UCSD-AML1 (cell line): ENCODE measurements at regions not wholly inside any gene's neighbourhood (a gene's known extent, or its start where the extent isn't known, plus 50 kb on each side); places are given as distances from the start of the nearest gene placed in this dataset.
A peak's percentile ranks its signal among the peaks of the same experiment; 100 is the strongest.

Experiments
- DNase-seq: peaks from one replicate; lab custom pipeline; 2025; ENCODE audit not compliant: unreplicated experiment; lab: John Stamatoyannopoulos, UW

DNA sequence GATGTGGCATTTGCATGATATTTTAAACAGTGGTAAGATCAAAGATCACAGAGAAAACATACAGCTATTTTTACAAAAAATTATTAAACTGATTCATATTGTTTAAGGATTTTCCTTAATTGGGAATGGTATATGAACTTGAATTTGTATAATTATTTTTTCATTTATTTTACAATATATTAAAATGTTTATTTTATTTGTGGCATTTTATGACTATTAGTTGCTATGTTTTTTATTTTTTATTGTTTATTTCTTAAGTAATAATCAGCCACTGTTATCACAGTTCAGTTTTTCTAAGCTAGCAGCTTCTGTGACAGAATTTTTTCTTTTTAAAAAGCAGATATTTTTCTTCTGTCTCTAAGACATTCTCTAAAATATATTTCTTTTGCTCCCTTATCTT lies 387.0 kb upstream of the KHDRBS2 start:
- DNase-seq, result no peak

DNA sequence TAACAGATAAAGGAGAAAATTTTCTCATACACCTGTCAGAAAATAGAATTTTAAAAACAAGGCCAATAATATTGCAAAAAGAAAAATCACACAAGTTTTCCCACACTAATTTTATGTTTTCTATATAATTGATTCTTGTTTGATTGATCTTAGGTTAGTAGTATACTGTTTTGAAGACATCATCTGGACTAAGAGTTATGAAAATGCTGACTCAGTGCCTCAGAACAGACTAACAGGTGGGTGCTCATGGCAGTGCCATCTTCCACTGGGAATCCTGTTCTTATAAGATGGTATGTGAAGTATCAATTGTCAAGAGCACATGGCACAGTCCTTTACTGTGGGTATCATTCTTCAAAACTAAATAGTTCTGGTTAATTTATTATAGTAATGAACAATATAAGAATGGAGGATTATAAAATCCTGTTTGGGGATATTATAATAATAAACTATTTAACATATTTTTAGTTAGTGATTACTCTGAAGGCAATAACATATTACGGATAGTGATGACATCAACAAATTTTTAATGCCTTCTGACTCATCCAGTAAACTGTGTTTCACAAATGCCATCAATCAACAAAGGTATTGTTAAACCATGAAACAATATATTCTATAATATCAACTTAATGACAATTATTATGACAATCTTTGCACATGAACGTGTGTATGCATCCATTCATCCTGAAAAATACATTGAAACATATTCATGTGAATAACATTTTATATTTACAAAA lies 384.6 kb upstream of the KHDRBS2 start:
- no peak for DNase-seq

DNA sequence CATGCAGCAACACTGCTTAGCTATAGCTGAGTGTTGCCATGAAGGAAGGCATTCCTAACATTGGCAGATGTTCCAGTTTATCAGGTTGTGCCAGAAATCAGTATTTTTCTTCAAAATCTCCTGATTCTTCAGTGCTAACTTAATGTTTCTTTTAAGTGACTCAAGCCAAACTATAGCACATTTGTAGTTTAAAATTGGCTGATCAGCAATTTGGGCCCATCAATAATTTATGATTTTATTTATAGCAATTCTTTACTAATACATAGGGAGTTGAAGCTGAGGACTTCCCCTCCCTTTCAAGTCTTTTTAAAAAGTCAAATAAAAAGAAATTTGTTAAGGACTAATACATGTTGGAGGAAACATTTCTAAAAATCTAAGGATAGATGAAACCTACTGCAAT lies 383.8 kb upstream of the KHDRBS2 start:
- no peak for DNase-seq

DNA sequence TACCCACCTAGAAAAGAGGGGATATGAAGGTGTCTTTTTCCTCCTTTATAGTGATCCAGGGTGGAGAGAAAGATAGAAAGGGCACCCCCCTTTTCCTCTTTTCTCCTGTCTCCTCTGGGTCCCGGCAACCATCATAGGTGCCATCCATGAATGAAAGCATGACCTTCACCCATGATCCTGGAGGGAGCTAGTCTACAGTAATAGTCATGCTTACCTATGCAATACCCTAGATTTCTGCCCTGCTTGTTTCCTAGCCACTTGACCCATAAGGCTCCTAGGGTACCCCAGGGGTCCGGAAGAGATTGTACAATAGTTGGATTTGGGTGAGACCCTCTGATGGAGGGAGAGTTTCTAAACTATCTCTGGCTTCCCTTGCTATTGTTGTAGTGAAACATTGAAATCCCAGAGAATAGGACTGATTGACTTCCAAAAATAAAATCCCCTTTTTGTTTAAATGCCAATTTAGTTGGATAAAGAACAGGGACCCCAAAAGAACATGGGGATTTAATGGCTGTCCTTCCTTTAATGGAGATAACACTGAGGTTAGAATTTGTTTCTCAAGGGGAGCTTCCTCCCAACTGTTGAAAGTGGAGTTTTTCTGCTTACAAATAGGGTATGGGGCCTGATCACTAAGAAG lies 366.8 kb upstream of the KHDRBS2 start:
- DNase-seq, result no peak

DNA sequence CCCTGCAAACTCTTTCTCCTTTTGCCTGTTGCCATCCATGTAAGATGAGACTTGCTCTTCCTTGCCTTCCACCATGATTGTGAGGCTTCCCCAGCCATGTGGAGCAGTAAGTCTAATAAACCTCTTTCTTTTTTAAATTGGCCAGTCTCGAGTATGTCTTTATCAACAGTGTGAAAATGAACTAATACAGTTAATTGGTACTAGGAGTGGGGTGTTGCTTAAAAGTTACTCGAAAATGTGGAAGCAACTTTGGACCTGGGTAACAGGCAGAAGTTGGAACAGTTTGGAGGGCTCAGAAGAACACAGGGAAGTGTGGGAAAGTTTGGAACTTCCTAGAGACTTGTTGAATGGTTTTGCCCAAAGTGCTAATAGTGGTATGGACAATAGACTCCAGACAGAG lies 359.2 kb upstream of the KHDRBS2 start:
- DNase-seq, result no peak

DNA sequence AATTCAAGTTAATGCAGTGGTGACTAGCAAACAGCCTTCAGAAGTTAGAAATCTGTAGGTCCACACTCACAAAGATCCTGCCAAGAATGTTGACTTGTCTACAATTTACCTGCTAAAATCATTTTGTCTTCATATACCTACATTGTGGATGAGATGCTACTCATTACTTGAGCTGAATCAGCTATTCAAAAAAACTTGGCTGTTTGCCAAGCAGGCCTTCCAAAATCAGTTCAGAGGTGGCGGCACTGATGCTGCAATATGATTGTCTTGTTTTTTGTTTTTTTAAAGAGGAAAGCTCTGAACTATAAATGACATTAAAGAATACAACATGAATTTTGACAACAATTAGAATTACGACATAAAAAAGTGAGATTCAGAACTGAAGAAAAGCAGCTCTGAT lies 354.7 kb upstream of the KHDRBS2 start:
- no peak for DNase-seq

DNA sequence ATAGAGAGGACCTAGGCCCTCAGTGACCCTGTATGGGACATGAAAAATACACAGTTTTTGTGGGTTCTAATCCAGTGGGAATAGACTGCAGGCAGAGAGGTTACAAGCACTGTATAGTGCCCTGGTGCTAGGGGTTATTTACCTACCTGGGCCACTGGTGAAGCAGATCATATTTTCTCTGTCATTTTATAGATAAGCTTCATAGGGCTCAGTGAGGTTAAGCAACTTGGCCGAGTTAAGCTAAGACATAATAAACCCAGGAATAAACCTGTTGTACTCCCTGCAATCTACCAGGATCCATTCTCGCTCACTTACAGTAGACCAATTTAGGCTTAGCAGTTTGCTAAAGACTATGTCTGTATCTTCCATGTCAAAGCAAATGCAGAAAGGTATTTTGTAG lies 340.6 kb upstream of the KHDRBS2 start:
- no peak for DNase-seq

DNA sequence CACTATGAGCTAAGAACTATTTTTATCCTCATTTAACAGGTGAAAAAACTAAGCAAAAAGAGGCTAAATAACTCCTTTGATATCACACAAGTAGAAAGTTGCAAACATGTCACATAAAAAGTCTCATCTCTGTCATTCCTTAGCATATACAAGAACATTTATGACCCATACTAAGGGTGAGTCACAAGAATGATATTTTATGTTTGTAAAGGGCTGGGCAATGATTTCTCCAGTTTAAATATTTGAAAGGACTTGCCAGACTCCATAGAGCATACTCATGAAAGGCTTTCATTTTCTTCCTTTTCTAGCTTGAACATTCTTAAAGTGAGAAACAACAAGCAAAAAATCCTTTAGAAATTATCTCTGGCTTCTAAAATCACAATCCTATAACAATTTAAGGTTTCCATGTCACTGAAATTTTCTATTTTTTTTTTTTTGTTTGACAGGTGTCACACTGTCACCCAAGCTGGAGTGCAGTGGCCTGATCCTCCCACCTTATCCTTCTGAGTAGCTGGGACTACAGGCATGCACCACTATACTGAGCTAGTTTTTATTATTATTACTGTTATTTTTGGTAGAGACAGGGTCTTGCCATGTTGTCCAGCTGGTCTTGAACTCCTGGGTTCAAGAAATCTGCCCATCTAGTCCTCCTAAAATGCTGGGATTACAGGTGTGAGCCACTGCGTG lies 338.0 kb upstream of the KHDRBS2 start:
- DNase-seq, result no peak

DNA sequence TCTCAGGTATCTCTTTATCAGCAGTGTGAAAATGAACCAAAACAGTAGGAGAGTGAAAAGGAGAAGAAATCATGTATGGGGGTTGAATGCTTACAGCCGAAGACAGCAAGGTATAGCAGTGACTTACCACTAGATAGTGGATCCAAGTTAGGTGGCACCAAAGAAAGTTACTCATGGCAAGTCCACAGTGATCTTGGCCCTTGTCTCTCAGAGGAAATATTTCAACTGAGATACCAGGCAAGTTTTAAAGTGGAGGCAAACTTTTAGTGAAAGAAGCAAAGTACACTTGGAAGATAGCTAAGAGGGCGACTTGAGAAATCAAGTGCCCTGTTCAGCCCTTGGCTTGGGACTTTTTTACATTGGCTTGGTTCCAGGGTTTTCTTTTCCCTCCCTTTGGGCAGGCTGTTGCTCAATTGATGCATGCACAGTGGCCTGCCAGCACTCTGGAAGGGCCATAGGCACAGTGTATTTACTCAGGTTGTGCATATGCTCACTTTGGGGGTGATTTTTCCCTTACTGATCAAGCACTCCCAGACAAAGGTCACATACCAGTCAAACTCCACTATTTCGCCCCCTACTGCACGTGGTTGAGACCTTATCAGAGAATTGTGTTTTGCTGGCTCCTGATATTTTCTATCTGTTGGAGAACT lies 329.5 kb upstream of the KHDRBS2 start:
- peak; percentile 5 for DNase-seq

DNA sequence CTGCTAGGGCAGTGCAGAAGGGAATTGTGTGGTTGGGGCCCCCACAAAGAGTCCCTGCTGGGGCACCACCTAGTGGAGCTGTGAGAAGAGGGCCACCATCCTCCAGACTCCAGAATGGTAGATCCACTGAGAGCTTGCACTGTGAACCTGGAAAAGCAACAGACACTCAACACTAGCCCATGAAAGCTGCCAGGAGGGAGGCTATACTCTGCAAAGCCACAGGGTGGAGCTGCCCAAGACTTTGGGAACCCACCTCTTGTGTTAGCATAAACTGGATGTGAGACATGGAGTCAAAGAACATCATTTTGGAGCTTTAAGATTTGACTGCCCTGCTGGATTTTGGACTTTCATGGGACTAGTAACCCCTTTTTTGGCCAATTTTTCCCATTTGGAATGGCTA lies 328.4 kb upstream of the KHDRBS2 start:
- no peak for DNase-seq

DNA sequence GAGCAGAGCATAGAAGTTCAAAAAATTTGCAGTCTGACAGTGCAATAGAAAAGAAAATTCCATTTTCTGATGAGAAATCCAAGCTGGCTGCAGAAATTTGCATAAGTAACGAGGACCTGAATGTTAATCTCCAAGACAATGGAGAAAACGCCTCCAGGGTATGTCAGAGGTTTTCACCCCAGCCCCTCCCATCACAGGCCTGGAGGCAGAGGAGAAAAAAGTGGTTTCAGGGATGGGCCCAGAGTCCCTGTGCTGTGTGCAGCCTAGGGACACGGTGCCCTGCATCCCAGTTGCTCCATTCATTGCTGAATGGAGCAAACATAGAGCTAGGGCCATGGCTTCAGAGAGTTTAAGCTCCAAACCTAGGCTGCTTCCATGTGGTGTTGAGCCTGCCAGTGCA lies 327.9 kb upstream of the KHDRBS2 start:
- no peak for DNase-seq

DNA sequence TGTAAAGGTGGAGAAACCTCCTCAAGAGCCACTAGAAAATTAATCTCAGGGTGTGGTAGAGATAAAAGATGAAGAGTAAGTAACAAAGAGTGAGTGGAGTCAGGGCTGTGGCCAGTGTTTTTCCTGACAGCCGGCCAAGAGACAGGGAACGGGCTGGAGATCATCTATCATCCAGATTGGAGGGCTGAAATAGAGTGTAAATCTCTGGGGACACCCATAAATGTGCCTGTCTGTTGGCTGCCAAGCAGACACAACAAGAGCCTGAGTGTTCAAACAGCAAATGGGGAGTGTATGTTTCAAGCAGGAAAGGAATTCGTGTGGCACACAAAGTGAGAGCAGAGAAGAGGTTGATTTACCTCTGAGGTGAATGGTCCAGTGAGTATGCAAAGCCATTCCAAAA lies 326.4 kb upstream of the KHDRBS2 start:
- DNase-seq, result no peak

DNA sequence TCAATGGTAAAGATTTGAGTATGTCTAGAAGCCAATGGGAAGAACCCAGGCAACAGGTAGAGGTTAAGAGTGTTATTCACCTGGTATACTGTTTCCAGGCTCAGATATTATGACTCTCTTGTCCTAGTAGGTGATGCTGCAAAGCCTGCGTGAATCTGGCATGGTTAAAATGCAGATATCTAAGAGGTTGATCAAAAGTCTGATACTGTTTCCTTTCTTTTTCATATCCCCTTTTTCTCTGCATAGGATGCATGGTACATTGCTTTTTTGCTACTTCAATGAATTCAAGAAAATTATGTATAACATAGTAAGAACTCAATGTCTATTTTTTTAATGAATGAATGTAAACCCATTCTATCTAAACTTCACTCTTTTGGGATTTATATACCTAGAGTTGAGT lies 284.3 kb upstream of the KHDRBS2 start:
- no peak for DNase-seq

DNA sequence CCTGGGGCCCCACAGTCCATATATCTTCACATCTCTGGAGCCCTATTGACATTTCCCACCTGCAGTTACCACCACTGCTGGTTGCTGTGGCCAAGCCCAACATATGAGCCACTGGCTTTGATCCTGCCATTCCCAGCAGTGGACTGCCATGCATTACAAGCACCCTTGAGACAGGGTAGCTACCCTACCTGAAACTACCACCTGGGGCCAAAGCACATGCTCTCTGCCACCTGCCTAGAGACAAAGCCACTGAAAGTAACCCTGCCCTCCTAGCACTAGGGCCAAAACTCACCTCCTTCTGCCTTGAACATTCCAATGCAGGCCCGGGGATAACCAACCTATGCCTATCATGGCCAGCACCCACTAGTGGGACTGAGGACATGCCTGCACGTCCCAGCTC lies 255.5 kb upstream of the KHDRBS2 start:
- no peak for DNase-seq

DNA sequence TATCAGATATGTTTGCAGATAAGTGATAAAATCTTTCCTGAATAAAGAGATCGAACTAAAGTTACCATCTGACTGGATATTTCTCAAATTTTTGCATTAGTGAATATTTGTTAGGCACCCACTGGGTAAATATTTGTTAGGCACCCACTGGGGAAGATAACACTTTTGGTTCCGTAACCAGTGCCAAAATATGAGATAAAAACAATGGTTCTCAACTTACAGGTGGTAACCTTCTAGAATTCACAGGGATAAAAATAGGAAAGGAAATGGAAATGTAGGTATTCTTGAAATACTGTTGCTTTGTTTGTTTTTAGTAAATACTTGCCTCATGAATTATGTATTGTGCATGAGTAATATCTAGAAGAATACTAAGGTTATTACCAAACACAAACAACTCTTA lies 245.0 kb upstream of the KHDRBS2 start:
- no peak for DNase-seq

DNA sequence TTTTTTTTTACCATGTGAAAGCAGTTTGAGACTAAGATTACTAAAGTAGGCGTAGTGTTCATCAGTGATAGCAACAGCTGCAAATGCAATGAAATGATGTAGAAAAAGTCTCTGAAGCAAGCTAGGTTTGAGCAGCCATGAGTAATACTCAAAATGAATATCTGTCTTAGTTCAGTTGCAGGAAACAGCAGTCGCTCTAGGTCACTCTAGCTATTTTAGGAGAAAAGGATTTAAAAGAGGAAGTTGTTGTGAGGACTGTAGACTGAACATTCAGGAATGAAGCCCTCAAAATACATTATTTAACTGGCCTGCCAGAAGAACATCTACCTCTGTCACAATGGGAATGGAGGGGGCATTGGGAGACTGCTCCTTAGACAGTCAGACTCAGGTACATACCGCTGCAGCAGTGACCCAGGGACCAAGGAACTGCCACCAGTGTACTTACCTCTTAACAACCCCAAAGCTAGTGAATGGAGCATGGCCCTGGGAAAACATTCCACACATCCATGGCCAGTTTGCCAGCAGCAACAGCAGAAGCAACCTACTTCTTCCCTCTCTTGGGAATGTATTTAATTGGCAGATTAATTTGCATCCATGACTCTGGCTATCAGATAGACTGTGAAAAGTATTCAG lies 243.0 kb upstream of the KHDRBS2 start:
- peak; percentile 39 for DNase-seq

DNA sequence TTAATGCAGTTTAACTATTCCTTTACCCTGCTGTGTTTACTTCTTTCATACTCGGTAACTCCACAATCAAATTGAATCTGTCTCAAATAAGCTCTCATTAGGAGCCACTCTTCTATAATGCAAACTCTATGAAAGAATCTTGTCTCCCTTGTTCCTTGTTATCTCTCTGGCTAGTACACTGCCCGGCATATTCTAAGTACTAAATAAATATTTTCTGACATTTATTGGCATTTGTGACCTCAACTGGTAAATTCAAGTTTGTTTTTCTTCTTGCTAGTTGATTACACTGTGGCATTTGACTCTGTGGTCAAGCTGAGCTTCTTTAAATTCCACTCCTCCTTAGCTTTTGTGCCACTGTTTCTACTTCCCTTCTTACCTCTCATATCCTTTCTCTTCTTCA lies 237.6 kb upstream of the KHDRBS2 start:
- no peak for DNase-seq

DNA sequence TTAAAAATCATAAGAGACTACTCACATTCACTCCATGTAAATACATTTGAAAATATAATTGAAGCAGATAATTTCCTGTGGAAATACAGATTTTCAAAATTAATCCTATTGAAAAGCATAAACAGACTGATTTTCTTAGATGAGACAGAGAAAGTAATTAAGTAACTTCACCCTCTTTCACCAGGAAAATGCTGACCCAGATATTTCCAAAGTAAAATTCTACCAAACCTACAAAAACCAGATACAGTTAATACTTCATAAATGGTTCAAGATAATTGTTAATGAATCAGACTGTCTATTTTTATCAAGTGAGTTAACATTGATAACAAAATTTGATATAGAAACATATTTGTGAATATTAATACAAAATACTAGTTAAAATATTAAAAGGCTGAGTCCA lies 233.5 kb upstream of the KHDRBS2 start:
- DNase-seq, result no peak

DNA sequence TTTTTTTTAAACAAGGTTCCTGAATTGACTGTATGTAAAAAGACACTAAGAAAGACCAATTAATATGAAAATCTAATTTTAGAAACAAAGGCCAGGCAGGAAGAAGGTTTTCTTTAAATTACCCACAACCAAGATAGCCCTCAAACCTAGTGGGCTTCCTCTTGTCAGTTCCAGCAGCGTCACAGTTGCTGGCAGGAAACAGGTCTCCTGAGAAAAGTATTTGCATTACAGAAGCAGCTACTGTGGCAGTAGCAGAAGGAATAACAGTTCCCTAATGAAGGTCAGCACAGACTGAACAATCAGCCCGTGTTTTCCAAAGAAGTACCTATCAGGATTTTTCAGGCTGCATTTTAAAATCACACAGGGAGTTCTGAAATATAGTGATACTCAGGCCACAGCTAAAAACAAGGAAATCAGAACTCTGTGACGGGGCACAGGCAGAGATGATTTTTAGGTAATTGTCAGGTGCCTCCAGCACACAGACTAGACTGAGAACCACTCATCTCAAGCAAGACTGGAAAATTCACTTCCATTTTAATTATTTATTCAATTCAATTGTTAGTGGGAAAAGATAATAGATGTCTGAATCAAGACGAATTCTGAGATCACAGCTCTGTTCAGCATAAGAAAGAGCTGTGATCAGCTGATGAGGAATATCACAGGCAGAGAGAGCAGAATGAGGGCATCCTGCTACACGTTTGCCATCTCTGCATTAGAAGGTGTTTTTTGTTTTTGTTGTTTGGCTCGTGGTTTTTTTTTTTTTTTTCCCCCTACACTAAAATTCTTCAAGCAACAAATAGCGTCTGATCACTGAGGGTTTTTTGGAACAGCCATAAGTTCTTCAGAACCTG lies 230.5 kb upstream of the KHDRBS2 start:
- peak; percentile 40 for DNase-seq

DNA sequence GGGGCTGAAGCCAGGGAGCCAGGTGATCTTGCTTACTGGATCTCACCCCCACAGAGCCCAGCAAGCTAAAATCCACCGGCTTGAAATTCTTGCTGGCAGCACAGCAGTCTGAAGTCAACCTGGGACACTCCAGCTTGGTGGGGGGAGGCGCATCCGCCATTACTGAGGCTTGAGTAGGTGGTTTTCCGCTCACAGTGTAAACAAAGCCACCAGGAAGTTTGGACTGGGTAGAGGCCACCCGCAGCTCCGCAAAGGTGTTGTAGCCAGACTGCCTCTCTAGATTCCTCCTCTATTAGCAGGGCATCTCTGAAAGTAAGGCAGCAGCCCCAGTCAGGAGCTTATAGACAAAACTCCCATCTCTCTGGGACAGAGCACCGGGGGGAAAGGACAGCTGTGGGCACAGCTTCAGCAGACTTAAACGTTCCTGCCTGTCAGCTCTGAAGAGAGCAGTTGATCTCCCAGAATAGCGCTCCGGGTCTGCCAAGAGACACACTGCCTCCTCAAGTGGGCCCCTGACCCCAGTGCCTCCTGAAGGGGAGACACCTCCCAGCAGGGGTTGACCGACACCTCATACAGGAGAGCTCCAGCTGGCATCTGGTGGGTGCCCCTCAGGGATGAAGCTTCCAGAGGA lies 206.3 kb upstream of the KHDRBS2 start:
- DNase-seq, result no peak
